ENCODE measurements at regions not wholly inside any gene's neighbourhood (a gene's known extent, or its start where the extent isn't known, plus 50 kb on each side); places are given as distances from the start of the nearest gene placed in this dataset.

GRCh38 chr3:31147550-31147949 lies 253.1 kb upstream of the GADL1 start:
- TF ChIP-seq, protein P1, sequence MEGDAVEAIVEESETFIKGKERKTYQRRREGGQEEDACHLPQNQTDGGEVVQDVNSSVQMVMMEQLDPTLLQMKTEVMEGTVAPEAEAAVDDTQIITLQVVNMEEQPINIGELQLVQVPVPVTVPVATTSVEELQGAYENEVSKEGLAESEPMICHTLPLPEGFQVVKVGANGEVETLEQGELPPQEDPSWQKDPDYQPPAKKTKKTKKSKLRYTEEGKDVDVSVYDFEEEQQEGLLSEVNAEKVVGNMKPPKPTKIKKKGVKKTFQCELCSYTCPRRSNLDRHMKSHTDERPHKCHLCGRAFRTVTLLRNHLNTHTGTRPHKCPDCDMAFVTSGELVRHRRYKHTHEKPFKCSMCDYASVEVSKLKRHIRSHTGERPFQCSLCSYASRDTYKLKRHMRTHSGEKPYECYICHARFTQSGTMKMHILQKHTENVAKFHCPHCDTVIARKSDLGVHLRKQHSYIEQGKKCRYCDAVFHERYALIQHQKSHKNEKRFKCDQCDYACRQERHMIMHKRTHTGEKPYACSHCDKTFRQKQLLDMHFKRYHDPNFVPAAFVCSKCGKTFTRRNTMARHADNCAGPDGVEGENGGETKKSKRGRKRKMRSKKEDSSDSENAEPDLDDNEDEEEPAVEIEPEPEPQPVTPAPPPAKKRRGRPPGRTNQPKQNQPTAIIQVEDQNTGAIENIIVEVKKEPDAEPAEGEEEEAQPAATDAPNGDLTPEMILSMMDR (IDR thresholded peaks at IDR 0.05; ENCODE audit: low read depth, low read length): no peak
- H3K4me3 ChIP-seq (ENCODE audit: low read depth, low read length): no peak overlapping the region

DNA sequence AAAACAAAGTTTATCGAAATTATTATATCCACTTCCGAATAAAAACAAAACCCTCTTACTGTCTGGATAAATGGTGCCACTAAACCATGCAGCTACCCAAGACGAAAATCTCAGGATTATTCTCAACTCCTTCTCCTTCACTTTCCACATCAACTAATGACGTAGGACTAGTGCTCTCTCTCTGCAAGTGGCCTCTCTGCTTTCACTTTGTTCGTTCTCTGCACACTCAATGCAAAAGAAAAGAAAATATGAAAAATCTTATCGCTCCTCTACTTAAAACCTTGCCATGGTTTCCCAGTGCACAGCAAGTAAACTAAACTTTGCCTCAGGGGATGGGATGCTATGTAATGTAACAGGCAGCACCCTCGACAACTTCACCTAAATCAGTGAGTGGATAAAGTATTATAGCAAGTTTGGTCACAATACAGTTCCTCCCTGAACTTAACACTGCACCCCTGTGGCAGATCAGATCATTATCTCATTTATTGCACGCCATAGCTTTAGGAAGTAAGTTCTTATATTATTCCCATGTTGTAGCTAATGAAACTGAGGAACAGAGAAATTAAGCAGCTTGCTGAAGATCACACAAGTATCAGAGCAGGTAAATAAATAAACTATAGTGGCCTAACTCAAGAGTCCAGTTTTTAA lies 262.7 kb upstream of the GADL1 start:
- TF ChIP-seq, protein P1 (IDR thresholded peaks at IDR 0.05; ENCODE audit: low read depth, low read length): no peak
- peak overlapping the region; percentile 31 for H3K4me3 ChIP-seq (ENCODE audit: low read depth, low read length)

DNA sequence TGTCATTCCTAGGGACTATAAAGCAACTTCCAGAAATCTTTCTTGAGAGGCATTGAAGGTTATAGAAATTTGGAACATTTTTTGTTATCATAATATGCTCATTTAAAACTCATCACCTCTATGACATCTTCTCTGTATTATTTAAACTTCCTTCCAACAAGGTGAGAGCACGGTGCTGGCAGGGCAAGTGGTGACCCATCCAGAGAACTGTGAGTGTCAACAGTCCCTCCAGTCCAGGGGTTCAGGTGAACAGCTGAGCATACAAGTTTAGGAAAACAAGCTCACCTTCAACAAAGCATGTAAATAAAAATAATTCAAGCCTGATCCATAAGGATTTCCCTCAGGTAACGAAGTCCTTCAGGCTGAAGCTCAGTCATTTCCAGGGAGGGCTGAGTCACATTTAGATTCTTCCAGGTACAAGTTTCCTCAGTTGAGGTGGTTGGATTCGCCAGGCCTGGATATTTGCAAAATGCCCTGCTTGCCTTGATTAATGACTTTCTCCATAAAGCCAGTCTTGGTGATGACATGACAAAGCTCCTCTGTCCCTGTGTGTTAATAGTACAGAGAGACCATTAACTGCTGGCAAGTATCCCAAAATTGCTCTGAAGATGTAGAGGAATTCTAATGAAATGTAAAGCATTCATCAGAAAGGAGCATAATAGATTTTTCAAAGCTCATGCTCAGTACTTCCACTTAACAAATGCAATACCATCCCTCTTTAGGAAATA lies 263.6 kb upstream of the GADL1 start:
- TF ChIP-seq, protein P1 (IDR thresholded peaks at IDR 0.05; ENCODE audit: low read depth, low read length): no peak
- H3K4me3 ChIP-seq (ENCODE audit: low read depth, low read length): no peak overlapping the region

DNA sequence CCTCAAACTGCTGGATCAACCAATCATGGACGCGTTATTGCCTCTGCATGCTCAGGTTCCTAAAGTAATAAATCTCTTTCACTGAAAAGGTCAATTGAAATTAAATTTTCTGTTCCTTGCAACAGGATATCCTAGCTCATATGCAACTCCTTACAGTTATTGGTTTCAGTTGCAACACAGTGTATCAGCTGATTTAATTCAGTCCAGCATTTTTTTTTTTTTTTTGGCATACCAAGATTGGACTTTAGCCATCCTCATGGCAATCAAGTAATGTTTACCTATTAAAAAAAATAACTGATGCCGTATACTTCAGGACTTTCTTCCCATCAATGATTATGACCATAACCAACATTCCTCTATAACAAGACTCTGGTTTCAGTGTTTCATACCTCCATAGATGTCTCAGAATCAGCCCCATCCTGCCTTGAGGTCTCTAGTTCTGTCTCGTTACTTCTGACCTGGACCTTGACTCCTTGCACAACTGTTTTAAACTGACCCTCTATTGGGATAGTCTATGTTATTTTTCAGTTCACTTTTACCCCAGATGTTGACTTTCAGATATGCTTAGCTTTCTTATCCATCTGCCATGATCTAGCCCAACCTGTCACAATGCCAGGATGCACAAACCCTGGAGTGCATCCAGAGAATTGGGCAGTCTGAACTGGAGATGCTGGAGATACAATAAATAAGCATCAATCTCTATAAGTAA lies 265.0 kb upstream of the GADL1 start:
- TF ChIP-seq, protein P1 (IDR thresholded peaks at IDR 0.05; ENCODE audit: low read depth, low read length): no peak
- H3K4me3 ChIP-seq (ENCODE audit: low read depth, low read length): no peak overlapping the region

DNA sequence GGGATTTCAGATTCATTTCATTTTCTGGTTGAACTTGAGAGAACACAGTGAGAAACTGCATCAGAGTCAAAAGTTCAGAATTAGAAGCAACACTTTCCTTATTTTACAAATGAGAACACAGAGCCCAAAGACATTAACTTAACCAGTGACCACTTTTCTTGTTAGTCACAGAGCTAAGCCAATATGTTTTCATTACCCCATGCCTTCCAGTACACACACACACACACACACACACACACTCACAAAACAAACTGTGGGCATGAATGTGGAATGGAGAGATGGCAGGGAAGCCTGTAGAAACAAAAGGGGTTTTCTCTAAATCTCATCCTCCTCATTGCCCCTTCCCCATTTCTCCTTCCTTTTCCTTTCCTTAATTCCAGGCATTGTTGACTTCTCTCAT lies 267.4 kb upstream of the GADL1 start:
- TF ChIP-seq, protein P1 (IDR thresholded peaks at IDR 0.05; ENCODE audit: low read depth, low read length): no peak

GRCh38 chr3:31164381-31164780 lies 269.9 kb upstream of the GADL1 start:
- no peak overlapping the region for H3K4me3 ChIP-seq (ENCODE audit: low read depth, low read length)
- TF ChIP-seq, protein P1 (IDR thresholded peaks at IDR 0.05; ENCODE audit: low read depth, low read length): no peak

More for the DNA sequence above, 267.4 kb upstream of the GADL1 start:
- no peak overlapping the region for H3K4me3 ChIP-seq (ENCODE audit: low read depth, low read length)

DNA sequence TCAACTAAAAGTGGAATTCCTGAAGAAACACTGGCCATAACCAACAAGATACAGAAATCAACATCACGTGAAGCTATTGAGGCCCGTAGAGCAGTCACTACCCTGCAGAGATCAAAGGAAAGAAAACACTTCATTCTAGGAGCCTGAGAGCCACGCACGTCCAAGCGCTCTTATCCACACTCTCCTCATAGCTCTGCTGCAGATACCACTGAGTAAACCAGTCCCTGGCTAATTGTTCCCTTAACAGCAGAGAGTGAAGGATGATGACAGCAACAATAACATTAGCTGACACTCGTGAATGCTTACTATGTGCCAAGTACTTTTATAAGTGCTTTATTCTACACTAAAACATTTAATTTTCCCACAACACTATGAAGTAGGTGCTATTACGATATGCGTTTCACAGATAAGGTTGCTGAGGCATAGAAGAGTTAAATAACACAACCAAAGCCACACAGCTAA lies 271.0 kb upstream of the GADL1 start:
- TF ChIP-seq, protein P1 (IDR thresholded peaks at IDR 0.05; ENCODE audit: low read depth, low read length): no peak
- H3K4me3 ChIP-seq (ENCODE audit: low read depth, low read length): no peak overlapping the region

All from WI38 (cell line).